NCI-H2196 (cell line): ENCODE measurements at regions not wholly inside any gene's neighbourhood (a gene's known extent, or its start where the extent isn't known, plus 50 kb on each side); places are given as distances from the start of the nearest gene placed in this dataset.
"Not testable (repeated sequence)": the region's sequence is repeated elsewhere in the genome, so short reads cannot be mapped to it uniquely, and the experiment has no call there.

Source experiments
- DNase-seq: peaks from one replicate; lab custom pipeline; 2025; ENCODE audit not compliant: unreplicated experiment; lab: John Stamatoyannopoulos, UW

DNA sequence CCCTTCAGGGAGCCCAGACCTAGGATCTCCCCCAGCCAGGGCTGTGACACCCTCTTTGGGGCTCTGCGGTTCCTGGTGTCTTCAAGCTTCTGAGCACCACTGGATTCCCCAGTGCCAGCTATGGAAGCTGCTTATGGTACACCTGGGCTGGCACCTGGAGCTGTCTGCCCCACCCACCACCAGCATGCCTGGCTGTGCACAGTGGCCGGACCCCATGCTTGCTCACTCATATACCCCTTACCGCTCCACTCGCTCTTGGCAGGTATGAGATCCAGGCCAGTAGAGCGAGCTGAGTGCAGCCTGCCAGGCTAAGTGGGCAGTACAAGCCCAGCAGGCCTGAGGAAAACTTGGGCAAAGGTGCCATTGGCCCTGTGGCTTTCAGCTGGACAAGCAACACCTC, 114.0 kb downstream of the DACT1 start:
- DNase-seq: no peak

DNA sequence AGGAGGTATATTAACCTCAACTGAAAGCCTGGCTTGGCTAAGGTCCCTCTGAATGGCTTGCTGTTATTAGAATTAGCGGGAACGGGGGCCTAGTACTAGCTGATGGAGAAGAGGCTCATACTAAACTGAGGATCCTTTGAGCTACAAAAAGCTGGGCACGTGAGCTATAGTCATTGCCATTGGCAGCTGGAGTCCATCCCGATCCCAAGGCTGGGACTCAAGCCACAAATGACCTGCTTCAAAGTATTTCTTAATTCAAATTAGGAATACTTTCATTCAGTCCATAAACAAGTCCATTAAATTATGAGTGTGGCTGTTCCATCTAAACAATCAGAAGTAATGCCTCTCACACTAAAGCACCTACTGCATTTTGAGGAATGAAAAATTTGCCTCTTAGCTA, 114.5 kb downstream of the DACT1 start:
- DNase-seq: no peak

DNA sequence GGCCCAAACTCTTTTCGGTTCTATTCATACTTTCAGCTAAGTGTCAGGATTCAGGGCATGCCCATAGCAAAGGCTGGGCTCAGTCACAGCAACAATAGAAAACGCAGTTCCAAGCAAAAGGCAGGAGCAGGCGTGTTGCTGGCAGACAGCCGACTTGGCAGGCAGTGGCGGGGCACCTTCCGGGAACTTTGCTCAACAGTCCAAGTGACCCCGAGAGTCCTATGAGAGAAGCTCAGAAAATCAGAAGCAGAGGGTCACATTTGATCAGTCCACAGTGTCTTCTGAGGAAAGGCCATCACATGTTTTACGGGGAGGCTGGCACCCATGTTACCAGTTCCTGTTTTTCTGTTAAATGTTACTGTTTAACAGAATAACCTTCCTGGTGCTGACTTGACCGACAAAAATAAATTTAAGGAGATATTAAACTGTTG, 115.0 kb downstream of the DACT1 start:
- no peak for DNase-seq

DNA sequence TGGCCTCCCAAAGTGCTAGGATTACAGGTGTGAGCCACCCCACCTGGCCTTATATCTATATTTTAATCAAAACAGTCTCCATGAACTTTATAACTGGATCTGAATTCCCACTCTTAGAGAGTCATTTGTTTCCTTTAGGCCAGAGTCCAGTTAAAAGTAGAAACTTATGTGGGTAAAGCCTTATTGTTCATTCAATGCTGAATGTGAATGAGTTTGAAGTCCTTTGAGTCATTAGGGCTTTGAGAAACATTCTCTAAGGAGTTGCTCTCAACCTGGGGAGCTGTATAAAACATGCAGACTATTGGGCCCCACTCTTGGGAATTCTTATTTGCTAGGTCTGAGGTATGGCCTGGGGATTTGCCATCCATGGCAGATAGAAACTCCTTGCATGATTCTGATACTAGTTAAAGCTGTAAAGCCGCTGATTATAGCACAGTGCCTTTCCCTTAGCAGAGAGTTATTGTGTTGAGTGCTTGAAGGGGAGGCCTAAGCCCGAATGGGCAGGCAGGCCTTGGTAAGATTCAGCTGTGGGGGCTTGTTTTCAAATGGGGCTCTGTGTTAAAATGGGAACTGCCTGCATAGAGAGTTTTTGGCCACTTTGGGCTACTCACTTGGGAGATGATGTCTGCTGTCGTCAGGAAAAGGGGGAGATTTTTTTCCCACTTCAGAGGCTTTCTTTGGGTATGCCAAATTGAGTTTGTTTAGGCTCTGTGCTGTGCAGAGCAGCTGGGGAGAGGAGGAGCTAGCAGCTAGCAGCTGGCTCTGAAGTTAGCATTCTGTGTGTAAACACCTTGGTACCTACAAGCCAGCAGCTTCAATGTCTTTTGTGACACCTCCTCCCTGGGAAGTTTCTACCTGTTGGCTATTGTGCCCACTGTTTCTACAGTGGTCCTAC, 117.5 kb downstream of the DACT1 start:
- DNase-seq: no peak

DNA sequence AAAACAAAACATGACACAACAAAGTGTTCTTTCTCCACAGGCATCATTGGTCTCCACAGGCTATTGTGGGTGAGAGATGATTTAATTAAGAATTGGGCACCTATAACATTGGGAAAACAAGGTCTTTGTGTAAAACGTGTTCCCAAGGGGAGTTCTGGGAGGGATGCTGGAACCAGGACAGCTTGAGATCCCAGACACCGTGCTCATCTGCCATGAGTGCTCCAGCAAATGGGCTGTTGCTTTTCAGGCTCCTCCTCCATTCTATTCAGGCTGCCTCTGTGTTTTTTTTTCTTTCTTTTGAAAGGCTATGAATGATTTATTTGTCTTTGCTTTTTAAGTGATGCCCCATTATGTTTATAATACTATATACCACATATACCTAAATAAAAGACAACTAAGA, 122.4 kb downstream of the DACT1 start:
- no peak for DNase-seq

DNA sequence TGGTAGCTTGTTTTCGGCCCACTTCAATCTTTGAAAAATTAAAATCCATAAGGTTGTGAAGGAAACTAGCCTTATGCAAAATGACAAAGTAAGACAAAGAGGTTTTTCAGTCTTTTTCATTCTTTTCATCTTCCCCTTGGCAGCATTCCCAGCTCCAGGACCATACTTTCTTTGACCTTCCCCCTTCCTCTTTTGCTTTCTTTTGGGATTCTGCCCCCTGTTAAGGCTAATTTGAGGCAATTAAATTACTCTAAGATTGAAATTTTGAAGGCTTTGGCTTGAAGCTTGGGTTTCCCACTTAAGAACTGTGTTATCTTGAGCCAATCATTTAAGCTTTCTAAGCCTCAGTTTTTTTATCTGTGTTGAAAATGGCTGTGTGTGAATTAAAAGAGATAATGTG, 124.9 kb downstream of the DACT1 start:
- no peak for DNase-seq

DNA sequence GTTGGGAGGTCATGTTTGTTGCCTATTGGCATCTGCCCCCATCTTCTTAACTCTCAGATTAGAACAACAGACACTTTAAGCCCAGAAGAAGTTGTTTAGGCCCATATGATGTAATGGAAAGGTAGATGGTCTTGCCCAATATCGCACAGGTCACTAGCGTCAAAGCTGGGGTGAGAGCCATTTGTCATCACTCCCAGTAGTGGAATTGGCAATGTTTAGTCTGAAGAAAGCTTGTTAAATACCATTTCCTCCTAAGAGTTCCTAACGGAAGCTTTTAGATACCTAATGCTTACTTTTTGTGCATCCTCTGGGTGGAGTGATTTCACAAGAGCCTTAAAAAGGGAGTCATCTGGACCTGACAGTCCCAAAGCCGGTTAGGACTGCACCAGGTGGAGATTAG, 125.4 kb downstream of the DACT1 start:
- no peak for DNase-seq

DNA sequence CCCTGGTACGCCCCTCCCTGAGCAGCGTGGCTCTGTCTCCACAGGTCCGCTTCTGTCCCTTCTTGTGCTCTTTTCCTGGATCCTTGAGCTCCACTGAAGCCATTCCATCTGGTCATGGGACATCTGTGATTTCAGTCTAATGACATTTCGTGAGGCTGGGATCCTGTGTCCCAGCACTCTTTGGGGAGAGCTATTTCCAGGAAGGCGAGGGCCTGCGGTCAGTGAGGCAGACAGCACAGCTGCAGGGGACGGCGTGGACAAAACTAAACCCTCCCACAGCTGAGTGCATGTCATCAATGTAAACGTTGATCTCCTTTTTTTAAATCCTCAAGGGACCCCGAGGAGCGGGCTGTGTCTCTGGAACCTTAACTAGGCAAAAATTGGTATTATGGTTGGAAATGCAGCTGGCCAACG, 127.7 kb downstream of the DACT1 start:
- DNase-seq: no peak

DNA sequence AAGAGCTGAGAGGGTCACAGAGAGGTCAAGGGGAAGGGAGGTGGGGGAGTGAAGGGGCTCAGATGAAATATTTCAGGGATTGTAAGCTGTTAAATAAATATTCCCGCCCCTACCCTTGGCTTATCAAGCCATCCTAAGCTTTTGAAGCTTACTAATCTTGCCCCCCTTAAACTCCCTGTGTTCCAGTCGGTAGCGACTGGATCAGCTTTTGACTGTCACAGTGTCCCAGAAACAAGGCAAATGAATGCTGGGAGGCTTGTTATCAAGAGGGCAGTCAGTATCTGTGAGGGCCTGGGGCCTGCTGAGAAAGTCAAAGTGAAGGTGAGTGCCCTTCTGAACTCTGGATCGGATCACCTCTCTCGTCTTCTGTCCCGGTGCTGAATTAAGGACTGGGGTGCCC, 128.1 kb downstream of the DACT1 start:
- no peak for DNase-seq

DNA sequence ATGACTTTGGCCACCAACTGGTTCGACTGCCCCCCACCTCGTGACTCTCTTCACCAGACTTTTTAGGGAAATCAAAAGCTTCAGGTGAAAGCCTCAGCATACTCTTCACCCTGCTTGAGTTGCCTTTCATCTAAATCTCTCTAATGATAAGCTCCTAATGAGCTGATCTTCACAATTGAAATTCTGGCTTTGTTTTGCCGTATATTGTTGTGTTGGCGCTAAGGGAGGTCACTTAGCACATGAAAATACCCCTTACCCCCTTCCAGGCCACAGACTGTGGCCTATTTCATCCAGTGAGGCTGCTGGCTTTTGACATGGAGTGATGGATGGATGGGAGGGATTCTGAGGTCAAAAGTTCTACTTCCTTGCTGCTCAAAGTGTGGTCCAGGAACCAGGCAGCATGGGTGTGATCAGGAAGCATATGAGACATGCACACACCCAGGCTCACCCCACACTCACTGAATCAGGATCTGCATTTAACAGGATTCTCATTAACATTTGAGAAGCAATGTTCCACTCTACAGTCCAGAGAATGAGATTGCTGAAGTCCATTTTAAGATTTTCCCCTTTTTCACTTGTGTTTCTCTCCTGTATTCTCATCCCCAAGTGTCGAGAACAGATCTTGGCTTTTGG, 131.4 kb downstream of the DACT1 start:
- no peak for DNase-seq

DNA sequence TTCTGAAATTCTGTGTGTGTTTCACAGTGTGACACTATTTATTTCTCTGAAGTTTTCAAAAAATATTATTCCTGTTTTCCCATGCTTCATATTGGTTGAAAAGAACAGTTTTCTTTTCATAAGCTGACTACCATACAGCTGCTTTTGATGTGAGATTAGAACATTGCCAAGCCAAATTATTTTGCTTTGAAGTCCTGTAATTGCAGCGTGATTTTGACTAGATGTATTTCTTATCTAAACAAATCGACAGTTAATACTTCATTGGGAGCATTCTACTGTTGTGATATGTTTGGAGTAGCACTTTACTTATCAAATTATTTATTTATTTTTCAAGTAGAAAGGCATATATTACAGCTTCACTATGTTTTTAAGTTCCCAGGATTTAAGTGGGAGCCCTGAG, 132.0 kb downstream of the DACT1 start:
- DNase-seq: no peak

DNA sequence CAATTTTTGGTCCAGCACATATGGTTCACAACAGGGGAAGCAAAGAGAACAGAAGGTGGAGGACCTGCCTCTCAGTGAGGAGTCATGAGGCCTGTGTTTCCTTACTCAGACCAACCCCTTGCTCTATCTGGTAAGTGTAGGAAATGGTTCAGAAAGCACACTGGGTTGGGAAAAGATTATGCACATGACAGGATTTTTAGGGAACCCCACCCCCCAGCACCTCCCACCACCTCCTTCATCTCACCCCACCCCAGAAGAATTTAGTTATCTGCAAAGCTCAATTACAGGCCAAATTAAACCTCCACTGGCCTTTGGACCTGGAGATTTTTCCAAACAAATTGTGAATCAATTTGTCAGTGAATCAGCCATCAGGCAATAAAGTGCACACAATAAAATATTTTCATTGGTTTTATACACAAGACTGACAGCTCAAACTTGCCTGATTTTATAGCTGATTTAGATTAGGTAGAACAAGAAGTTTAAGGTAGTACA, 132.8 kb downstream of the DACT1 start:
- DNase-seq: no peak

DNA sequence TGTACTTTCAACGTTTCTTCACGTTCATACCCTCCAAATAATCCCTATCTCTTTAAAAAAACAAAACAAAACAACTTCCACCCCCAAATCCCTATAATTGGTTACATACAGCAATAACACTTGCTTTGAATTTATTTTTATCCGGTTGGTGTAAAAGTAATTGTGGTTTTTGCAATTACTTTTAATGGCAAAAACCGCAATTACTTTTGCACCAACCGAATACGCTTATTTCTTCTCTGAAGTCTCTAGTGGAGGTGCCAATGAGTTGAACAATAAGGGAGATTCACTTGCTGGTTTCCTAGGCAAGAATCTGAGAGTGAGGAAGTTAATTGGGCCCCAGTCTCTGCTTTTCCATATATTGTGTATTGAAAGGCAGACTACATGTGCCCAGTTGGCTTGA, 133.3 kb downstream of the DACT1 start:
- no peak for DNase-seq

DNA sequence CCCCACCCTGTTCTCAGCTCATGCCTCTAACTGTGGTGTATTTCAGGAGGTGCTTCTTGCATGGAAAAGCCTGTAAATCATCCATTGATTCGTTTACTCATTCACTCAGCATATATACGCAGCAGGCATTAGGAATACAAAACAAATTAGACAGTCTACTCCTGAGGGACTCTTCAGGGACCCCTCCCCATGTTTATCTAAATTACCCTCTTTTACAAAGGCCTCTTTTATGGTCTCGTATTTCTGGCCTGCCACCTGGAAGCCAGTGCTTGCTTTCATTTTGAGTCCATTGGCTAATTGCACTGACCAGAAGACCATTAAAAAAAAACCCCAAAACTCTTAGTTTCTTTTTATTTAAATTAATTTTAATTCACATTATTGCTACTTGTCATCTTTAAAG, 134.4 kb downstream of the DACT1 start:
- no peak for DNase-seq

DNA sequence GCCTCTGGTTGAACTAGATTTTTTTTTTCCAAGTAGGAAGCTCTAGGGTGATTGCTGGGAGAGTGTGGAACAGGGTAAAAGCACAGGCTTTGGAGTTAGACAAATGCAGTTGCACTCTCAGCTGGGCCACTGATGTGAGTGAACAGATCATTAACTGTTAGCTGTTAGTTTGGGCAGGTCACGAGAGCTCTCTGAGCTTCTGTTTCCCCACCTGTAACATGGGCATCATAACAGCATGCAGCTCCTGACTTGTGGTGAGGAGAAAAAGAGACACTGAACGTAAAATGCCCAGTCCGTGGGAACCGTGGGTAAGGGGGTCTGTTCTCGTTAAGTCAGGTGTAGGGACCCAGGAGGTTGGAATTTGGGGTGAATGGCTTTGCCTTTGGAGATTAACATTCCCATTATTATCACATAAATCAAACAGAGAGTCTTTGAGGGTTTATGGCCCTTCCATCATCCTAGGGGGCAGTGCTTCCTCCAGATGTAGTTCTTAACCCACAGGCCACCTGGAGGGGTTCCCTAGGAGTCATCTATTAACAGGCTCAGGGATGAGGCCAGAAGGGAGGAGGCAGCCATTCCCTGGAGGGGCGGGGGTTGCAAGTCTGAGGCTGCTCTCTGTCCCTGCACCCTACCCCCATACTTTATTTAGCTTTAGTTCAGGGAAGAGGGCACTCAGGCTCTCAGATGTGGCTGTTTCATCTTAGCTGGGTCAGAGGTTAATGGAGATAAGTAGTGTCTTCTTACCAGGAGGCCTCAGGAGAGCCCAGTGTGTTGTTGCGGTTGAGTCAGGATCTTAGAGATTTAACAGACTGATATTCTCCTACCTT, 135.2 kb downstream of the DACT1 start:
- DNase-seq: no peak

DNA sequence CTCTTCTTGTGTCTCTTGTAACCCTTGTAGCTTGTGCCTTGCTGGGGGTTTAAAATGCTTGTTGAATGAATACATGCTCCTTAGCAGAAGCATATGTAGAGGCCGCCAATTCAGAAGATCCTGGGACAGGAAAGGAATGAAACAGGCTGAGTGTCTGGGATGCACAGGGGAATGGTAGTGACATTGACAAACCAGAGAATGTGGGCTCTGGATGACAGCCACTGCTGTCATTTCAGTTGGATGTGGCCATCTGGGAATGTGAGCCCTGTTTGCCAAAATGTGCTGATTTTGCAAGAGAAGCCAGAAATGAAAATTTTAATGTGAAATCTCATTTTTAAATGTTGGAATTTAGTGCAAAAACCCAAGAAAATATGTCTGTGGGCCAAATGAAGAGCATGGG, 136.8 kb downstream of the DACT1 start:
- no peak for DNase-seq

DNA sequence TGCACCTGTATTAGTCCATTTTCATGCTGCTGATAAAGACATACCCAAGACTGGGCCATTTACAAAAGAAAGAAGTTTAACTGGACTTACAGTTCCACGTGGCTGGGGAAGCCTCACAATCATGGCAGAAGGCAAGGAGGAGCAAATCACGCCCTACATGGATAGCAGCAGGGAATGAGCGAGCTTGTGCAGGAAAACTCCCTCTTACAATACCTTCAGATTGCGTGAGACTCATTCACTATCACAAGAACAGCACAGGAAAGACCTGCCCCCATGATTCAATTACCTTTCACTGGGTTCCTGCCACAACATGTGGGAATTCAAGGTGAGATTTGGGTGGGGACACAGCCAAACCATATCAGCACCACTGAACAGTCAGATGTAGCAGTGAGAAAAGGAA, 137.4 kb downstream of the DACT1 start:
- not testable (repeated sequence) for DNase-seq

DNA sequence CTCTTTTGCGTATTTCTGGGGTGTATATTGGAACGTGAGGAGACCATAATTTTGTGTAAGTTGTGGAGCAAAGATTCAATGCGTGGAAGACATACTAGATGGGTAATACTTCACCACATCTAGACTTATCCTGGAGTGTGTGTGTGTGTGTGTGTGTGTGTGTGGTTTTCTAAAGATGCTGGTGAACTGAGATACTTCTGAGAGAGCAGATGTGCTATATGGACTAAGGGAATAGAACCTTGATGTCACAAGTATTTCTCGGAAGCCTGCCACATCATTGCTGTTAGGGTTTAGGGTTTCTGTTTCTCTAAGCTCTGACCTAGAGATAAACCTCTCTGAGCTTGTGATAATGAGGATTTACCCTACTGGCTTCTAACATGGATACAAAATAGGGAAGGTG, 138.8 kb downstream of the DACT1 start:
- DNase-seq: no peak

DNA sequence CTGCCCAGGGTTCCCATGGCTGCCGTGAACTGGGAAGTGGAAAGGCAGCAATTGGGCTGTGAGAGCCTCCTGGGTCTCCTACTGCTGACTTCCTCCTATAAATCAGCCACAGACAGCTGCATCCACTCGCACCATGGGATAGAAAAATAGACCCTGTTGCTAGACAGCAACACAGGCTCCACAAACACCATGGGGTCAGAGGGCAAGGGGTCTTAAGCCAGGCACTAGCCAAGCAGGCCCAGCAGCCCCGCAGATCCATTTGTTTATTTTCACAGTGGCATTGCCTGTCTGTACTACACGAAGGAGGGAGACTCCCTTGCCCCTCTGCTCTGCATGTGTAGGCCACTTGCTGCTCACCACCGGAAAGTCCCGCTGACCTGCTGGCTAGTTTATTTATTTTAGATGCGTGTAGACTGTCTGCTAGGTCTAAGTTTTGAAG, 139.8 kb downstream of the DACT1 start:
- DNase-seq: no peak

DNA sequence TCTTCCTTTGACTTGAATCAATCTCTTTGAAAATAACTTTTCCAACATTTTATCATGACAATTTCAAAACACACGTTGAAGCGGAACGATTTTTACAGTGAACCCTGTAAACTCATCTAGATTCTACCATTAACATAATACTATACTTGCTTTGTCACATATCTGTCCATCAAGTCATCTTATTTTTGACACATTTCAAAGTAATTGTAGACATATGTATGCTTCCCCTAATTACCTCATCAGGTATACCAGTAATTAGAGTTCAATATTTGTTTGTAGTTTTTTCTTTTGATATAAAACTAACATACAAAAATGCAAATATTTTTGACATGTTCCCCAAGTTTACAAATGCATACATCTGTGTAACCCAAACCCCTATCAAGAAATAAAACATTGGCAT, 140.4 kb downstream of the DACT1 start:
- DNase-seq: no peak

DNA sequence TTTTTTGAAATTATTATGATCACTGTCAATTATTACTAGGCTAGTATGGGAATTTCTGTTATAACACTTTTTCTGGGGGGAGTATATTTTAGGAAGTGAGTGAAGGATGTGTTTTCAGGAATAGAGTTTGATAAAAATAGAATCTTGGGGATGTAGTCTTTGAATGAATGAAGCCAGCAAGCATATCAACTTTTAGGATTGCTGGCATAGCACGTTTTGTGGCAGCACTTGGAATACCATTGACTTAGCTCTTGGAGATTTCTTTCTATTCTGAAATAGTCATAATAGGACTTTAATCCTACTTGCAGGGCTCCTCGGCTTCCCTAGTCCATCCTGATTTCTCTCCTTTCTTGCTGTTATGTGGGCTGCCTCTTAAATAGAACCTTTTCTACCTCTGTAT, 141.6 kb downstream of the DACT1 start:
- DNase-seq: no peak

DNA sequence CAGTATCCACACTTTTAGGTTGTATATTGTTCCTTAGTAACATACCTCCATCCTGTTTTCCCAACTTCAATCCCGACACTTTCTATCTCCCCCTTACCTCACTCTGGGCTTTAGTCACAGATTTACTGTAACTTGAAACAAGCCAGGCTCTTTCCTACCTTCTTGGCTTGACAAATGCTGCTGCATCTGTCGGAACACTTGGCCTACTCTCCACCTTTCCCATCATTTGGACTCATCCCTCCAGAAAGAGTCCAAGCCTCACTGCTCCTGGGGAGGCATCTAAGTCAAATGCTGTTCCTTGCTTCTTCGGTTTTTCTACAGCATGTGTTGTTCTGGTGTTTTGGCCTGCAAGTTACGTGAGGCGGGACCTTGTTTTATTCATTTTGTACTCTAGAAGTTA, 142.4 kb downstream of the DACT1 start:
- no peak for DNase-seq
